ENCODE measurements at regions not wholly inside any gene's neighbourhood (a gene's known extent, or its start where the extent isn't known, plus 50 kb on each side); places are given as distances from the start of the nearest gene placed in this dataset.

GRCh38 chr17:71964559-71964958 is 156.3 kb upstream of the SOX9 start:
- TF ChIP-seq, protein P1, sequence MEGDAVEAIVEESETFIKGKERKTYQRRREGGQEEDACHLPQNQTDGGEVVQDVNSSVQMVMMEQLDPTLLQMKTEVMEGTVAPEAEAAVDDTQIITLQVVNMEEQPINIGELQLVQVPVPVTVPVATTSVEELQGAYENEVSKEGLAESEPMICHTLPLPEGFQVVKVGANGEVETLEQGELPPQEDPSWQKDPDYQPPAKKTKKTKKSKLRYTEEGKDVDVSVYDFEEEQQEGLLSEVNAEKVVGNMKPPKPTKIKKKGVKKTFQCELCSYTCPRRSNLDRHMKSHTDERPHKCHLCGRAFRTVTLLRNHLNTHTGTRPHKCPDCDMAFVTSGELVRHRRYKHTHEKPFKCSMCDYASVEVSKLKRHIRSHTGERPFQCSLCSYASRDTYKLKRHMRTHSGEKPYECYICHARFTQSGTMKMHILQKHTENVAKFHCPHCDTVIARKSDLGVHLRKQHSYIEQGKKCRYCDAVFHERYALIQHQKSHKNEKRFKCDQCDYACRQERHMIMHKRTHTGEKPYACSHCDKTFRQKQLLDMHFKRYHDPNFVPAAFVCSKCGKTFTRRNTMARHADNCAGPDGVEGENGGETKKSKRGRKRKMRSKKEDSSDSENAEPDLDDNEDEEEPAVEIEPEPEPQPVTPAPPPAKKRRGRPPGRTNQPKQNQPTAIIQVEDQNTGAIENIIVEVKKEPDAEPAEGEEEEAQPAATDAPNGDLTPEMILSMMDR (IDR thresholded peaks at IDR 0.05), result no peak
- TF ChIP-seq EP300 (IDR thresholded peaks at IDR 0.05), result no peak

Data from ovary (tissue), 3 donors.